GM12892 (cell line): ENCODE measurements at regions not wholly inside any gene's neighbourhood (a gene's known extent, or its start where the extent isn't known, plus 50 kb on each side); places are given as distances from the start of the nearest gene placed in this dataset.

ENCODE experiments used
- POLR2A ChIP-seq: IDR thresholded peaks from 2 replicates; pipeline ENCODE4 v1.6.1; 2011; ENCODE audit warnings: low read depth, low read length, control low read depth
- POLR2AphosphoS5 ChIP-seq: IDR thresholded peaks from 2 replicates; pipeline ENCODE4 v1.6.1; 2011; ENCODE audit warnings: low read depth, low read length, control low read depth

DNA sequence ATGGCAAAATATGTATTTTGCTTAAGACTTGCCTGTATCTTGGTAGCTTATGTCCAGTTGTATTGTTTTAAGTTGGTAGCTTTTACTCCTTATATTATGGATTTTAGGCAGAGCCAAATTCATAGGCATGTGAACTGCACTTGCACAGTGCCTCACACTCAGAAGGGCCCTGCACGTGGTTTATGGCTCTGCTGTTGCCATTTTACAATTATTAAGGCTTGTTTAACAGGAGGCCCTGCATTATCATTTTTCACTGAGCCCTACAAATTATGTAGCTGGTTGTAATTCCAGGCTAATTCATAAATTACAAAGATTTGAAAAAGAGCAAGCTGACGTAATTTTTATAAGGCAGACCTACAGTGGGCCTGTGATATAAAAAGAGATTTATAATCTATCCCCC, 537.6 kb upstream of the UBE2E2 start:
- no peak for TF ChIP-seq POLR2A
- no peak for TF ChIP-seq POLR2AphosphoS5
